ENCODE measurements at regions not wholly inside any gene's neighbourhood (a gene's known extent, or its start where the extent isn't known, plus 50 kb on each side); places are given as distances from the start of the nearest gene placed in this dataset.
A peak's percentile ranks its signal among the peaks of the same experiment; 100 is the strongest.

GRCh38 chr13:68588623-68589022 lies 1358.5 kb upstream of the PCDH9 start:
- H3K4me2 ChIP-seq (ENCODE audit: insufficient read depth in 1 of 2, low read depth in 2 of 2, low read length in 2 of 2), result no peak overlapping the region
- TF ChIP-seq CEBPB (IDR thresholded peaks at IDR 0.05; ENCODE audit: low read depth, low read length) (no peak), KDM4A (IDR thresholded peaks at IDR 0.05; ENCODE audit: low read depth, low read length, severe bottlenecking) (no peak), EZH2 (IDR thresholded peaks at IDR 0.05; ENCODE audit: low read depth, low read length, severe bottlenecking) (no peak), SRF (IDR thresholded peaks at IDR 0.05; ENCODE audit: low read depth, low read length) (no peak)
- H3K4me3 ChIP-seq (ENCODE audit: extremely low read depth in 1 of 4, insufficient read depth in 2 of 4, low read depth in 3 of 4, low read length in 4 of 4), result no peak overlapping the region
- H3K79me1 ChIP-seq (ENCODE audit: low read depth, low read length), result no peaks in the 10 kb centered on the region
- no peaks in the 10 kb centered on the region for H4K20me1 ChIP-seq (replicated peaks in 1 of 2; ENCODE audit: control insufficient read depth in 1 of 2, insufficient read depth in 2 of 2, low read length in 2 of 2)
- H3K4me1 ChIP-seq (replicated peaks in 1 of 4; ENCODE audit: control insufficient read depth in 3 of 4, insufficient read depth in 4 of 4, low read length in 3 of 4), result no peaks in the 10 kb centered on the region
- no peak overlapping the region for H4K8ac ChIP-seq (ENCODE audit: extremely low read depth, insufficient read depth, low read length)
- H2BK120ac ChIP-seq (replicated peaks; ENCODE audit: low read depth, low read length), result no peak overlapping the region
- H3K23ac ChIP-seq (ENCODE audit: insufficient read length), result no peak overlapping the region
- H2AK5ac ChIP-seq (ENCODE audit: low read depth, low read length), result no peak overlapping the region
- H2AFZ ChIP-seq (ENCODE audit: low read length), result peak overlapping the region; percentile 77; the same call in 1 of the 2 replicates
- DNase-seq (ENCODE audit: low read depth in 1 of 2, low spot score in 2 of 2) (no peak), FAIRE-seq (no peak)
- H3K27me3 ChIP-seq (replicated peaks in 1 of 4; ENCODE audit: control insufficient read depth in 3 of 4, extremely low read depth in 1 of 4, insufficient read depth in 3 of 4, low read length in 3 of 4), result no peaks in the 10 kb centered on the region
- WGBS, 2 experiments (ENCODE audit: extremely low coverage in 1 of 2, insufficient coverage in 1 of 2, insufficient read length in 1 of 2, insufficient replicate concordance in 2 of 2, low coverage in 1 of 2, low lambda C conversion rate in 2 of 2, missing lambda C conversion rate in 1 of 2), result 93% methylated on average over 4 of the region's 4 CpGs; no CpG with 5 or more reads in 1 of the 2 experiments
- no peaks in the 10 kb centered on the region for H3K79me2 ChIP-seq (ENCODE audit: control insufficient read depth in 1 of 2, insufficient read depth in 2 of 2, low read length in 2 of 2)
- H3K18ac ChIP-seq (ENCODE audit: extremely low read depth, low read length), result no peak overlapping the region
- no peak overlapping the region for H4K5ac ChIP-seq (ENCODE audit: insufficient read length, low read depth, low read length)
- no peak overlapping the region for H3K27ac ChIP-seq (ENCODE audit: low read depth, low read length)
- no peaks in the 10 kb centered on the region for H3K23me2 ChIP-seq (ENCODE audit: low read depth, low read length)
- H3K56ac ChIP-seq (replicated peaks; ENCODE audit: insufficient read length, low read depth, low read length), result no peak overlapping the region
- H3K9ac ChIP-seq (replicated peaks in 1 of 4; ENCODE audit: extremely low read depth in 1 of 4, low read depth in 3 of 4, low read length in 3 of 4), result no peak overlapping the region
- ChIA-PET POLR2A (ENCODE audit: partially characterized antibody) (no interaction called here), CTCF (ENCODE audit: partially characterized antibody) (interaction anchor here (0.6 kb wide), 1 partner anchor 124 kb away, joined by 3 read pairs; no protein-coding TSS in a partner anchor)
- no peak overlapping the region for H3K4ac ChIP-seq (replicated peaks; ENCODE audit: insufficient read length, low read depth, low read length)
- no peak overlapping the region for H2BK12ac ChIP-seq (ENCODE audit: low read depth, low read length)
- no peak overlapping the region for H2BK5ac ChIP-seq (ENCODE audit: low read depth, low read length)
- no peak overlapping the region for H4K91ac ChIP-seq (replicated peaks; ENCODE audit: insufficient read length, low read length)
- no peaks in the 10 kb centered on the region for H3K36me3 ChIP-seq (ENCODE audit: control insufficient read depth in 2 of 4, insufficient read depth in 4 of 4, low read length in 3 of 4)
- H3K9me3 ChIP-seq (ENCODE audit: insufficient read depth in 2 of 2, low read depth in 1 of 2, low read length in 1 of 2), result no peaks in the 10 kb centered on the region
- no peak overlapping the region for H2BK15ac ChIP-seq (ENCODE audit: low read length)
- H2BK20ac ChIP-seq (ENCODE audit: low read length), result no peak overlapping the region
- no peak overlapping the region for H3K14ac ChIP-seq (ENCODE audit: insufficient read length)

Data from H1 (cell line).